Renal pelvis (tissue), 1 donor: ENCODE measurements at regions not wholly inside any gene's neighbourhood (a gene's known extent, or its start where the extent isn't known, plus 50 kb on each side); places are given as distances from the start of the nearest gene placed in this dataset.
"Not testable (repeated sequence)": the region's sequence is repeated elsewhere in the genome, so short reads cannot be mapped to it uniquely, and the experiment has no call there.

Experiments used
- DNase-seq: peaks from one replicate; pipeline ENCODE4 v3.0.0-alpha.2; 2013

DNA sequence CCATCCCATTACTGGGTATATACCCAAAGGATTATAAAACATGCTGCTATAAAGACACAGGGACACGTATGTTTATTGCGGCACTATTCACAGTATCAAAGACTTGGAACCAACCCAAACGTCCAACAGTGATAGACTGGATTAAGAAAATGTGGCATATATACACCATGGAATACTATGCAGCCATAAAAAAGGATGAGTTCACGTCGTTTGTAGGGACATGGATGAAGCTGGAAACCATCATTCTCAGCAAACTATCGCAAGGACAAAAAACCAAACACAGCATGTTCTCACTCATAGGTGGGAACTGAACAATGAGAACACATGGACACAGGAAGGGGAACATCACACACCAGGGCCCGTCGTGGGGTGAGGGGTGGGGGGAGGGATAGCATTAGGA, 106.1 kb downstream of the CHD1L start:
- DNase-seq: not testable (repeated sequence)

DNA sequence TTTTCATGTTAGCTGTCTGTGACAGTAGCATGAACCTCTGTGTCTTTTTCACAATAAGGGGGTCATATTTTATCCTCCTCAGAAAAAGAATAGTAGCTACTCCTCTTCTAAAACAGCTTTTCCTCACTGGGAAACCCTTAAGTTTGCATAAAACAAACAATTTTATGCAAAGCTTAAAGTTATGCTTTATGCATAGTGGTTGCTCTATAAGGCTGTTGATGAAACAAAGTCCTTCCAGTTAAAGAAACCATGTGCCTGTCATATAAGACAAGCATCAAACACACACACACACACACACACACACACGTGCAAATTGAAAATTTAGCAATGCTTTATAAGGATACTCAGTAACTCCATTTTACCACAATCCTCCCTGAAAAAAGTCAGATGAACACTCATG, 107.0 kb downstream of the CHD1L start:
- DNase-seq: no peak

DNA sequence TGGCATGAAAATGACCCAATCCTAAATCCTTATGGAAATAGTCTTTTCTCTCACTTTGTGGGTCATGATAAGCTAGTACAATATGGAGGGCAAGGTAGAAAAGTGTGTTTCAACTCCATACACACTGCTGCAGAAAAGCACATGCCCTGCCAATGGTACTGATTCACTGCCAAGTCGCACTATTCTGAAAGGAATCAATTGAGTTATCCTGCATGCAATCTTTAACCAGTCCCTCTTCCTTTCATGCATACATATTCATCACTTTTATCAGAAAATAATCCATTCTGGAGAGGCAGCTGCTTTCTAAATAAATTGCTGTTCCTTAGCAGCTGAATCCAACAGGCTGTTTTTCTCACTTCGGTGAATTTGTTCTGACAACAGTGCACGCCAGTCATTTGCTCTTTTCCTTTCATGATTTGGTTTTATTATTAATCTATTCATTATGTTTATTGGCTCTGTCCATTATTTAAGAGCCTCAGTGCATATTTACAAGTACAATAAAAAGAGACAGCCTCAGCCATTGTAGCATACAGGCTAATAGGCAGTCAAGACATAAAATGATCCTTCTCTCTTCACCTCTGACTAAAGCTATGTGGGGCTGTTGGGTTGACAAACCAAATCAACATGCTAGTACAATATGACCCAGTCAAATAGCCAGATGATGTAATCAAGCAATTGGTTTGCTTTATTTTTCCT, 108.8 kb downstream of the CHD1L start:
- peak; percentile 19 for DNase-seq

DNA sequence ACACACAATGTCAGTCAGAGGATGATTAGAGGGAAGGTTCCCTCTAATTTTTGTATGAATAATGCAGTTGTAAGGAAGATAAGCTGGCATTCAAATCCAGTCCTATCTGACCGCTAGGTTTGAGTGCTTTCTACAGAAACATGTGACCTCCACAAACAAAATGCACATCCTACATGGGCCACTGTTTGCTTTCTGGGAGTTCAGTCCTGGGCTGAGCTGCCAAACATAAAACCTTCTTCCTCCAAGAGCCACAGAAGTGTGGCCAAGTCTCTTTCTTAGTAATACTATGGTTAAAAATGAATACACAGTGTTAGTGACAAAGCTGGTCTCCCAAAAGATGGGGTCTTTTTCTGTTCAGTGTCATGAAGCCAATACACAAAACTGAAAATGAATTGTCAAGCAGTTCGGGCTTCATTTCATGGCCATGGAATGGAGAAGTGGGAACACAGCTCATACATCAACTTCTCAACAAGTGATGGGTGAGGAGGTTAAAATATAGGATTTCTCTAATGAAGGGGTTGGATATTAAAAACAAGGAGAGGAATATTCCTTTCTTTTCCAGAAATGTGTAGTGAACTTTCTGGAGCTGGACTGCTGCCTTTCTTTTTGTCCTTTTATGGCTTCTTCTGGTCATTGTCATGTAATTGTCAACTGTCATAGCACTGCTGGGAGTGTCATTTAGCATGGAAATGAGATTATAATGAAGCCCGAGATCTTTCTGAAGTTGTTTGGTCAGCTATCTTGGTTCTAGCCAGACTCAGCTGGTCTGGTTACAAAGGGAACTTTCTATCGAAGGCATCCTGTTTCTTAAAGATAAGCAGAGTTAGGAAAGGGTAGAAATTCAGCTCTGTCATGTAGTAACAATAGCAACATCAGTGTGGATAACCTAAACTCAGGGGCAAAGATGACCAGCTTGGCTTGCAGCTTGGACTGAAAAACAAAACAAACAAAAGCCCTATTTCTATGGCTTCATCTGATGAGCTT, 135.1 kb downstream of the CHD1L start:
- no peak for DNase-seq

DNA sequence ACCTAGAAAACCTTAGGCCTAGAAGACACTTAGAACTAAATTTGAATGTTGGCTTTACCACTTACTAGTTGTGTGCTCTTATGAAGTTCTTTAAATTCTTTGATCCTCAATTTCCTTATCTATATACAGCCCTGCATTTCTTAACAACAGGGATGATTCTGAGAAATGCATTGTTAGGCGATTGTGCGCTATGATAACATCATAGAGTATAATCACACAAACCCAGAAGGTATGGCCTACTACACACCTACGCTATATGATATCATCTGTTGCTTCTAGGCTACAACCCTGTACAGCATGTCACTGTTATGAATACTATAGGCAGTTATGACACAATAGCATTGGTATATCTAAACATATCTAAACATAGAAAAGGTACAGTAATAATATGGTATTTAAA, 137.4 kb downstream of the CHD1L start:
- no peak for DNase-seq

DNA sequence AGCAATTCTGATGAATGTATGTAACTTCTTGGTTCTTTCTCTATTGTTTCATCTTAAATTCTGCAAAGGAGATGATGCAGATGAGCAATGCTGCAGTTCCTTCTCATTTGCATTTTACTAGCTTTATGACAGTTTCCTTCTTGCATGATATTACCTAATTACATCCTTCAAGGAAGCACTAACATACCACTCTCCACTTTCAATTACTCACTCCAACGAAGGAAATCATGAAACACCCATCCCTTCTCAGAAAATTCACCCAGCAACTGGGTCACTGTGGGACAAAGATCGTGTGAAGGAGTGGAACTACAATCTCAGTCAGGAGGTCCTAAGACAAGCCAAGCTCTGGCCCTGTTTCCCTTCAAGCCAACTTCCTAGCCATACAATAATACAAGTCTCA, 142.3 kb downstream of the CHD1L start:
- DNase-seq: no peak

DNA sequence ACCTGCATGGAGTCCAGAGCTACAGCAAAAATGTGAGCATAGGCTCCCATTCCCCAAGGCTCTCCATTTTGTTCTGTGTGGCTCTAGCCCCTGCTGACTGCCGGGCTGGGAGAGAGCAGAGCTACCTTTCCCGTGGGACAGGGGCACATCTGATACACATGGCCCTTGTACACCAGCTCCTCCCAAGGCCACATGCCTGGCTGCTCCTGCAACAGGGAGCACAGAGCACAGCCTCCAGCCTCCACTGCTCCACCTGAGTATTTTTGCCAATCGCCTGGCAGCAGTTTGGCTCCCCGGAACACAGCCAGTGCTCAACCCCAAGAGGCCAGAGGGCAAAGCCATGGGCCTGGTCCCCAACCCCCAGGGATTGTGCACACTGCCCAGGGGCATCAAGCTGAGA, 146.5 kb downstream of the CHD1L start:
- DNase-seq: no peak

DNA sequence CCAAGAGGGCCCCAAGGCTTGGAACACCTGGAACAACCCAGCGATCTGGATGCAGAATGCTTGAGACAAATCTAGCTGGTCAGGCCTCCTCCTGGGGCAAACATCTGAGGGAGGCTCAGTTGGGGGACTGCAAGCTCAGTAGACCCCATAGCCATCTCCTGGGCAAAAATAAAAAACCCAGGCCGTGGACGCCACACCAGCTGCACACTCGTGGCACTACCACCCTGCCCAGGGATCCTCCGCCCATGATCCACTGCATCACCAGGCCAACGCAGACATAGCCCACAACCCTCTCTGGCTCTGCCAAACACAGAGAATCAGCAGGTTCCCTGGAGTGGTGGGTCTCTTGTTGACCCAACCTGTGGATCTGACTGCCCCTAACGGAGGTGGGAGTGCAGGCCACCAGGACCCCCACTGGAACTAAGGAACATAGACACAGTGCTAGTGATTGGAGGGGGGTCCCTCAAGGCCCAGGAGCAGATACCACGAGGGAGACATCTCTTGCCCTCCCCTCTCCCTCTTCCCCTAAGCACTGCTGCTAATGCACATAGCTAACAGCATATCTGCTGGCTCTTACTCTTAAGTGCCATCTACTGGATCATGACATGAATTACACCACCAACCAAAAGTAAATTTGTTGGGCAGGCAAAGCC, 147.2 kb downstream of the CHD1L start:
- peak; percentile 27 for DNase-seq

DNA sequence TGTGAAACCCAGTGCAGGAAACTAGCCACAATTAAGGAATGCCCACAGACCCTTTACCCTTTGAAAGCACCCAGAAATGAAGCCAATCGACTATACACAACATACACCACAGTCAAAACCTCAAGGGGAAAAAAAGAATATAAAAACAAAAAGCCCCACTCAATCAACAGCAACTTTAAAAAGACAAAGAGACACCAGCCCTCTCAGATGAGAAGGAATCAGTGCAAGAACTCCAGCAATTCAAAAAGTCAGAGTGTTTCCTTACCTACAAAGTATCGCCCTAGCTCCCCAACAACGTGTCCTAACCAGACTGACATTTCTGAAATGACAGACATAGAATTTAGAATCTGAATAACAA, 147.7 kb downstream of the CHD1L start:
- DNase-seq: no peak

DNA sequence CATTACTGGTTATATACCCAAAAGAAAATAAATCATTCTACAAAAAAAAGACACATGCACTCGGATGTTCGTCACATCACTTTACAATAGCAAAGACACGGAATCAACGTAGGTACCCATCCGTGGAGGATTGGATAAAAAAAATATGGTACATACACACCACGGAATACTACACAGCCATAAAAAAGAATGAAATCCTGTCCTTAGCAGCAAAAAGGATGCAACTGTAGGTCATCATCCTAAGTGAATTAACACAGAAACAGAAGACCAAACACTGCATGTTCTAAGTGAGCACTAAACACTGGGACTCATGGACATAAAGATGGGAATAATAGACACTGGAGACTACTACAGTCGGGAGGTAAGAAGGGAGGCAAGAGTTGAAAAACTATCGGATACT, 148.6 kb downstream of the CHD1L start:
- no peak for DNase-seq

DNA sequence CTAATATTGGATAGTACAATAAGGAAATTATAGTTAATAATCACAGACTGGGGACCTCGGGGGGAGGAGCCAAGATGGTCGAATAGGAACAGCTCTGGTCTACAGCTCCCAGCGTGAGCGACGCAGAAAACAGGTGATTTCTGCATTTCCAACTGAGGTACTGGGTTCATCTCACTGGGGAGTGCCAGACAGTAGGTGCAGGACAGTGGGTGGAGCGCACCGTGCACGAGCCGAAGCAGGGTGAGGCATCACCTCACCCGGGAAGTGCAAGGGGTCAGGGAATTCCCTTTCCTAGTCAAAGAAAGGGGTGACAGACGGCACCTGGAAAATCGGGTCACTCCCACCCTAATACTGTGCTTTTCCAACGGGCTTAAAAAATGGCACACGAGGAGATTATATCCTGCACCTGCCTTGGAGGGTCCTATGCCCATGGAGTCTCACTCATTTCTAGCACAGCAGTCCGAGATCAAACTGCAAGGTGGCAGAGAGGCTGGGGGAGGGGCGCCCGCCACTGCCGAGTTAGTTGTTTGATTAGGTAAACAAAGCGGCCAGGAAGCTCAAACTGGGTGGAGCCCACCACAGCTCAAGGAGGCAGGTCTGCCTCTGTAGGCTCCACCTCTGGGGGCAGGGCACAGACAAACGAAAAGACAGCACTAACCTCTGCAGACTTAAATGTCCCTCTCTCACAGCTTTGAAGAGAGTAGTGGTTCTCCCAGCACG, 138.8 kb upstream of the BCL9 start:
- DNase-seq: not testable (repeated sequence)

DNA sequence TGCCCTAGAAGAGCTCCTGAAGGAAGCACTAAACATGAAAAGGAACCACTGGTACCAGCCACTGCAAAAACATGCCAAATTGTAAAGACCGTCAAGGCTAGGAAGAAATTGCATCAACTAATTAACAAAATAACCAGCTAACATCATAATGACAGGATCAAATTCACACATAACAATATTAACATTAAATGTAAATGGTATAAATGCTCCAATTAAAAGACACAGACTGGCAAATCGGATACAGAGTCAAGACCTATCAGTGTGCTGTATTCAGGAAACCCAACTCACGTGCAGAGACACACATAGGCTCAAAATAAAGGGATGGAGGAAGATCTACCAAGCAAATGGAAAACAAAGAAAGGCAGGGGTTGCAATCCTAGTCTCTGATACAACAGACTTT, 137.0 kb upstream of the BCL9 start:
- DNase-seq: not testable (repeated sequence)

DNA sequence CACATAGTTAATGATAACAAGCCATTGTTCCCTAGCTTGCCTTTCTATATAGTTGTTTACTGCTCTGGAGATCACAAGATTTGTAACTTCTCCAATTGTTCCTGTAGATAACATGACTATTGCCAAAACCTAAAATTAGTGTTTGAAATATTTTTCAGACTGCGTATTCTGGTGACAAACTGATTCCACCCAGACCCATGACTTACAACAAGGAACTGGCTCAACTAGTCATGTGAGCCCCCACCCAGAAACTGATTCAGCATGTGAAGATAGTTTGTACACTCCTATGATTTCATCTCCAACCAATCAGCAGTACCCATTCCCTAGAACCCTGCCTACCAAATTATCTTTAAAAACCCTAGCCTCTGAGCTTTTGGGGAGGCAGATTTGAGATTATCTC, 131.4 kb upstream of the BCL9 start:
- DNase-seq: no peak

DNA sequence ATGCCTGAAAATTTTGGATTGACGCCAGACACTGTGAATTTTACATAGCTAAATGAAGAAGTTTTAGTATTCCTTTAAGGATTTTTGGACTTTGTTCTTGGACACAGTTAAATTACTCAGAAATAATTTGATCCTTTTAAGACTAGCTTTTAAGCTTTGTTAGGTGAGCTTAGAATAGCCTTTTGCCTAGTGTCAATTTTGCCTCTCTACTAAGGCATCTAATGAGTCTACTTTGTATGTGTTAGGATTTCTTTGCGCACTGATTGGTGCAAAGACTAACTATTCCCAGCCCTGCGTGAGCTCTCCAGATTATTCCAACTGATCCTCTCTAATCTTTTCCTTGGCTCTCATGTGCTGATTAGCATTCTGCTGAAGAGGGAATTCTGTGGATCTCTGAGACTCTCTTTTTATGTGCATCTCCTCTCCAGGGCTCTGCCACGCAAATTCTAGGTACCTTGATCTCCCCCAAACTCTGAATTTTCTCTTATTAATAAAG, 128.1 kb upstream of the BCL9 start:
- DNase-seq: no peak

DNA sequence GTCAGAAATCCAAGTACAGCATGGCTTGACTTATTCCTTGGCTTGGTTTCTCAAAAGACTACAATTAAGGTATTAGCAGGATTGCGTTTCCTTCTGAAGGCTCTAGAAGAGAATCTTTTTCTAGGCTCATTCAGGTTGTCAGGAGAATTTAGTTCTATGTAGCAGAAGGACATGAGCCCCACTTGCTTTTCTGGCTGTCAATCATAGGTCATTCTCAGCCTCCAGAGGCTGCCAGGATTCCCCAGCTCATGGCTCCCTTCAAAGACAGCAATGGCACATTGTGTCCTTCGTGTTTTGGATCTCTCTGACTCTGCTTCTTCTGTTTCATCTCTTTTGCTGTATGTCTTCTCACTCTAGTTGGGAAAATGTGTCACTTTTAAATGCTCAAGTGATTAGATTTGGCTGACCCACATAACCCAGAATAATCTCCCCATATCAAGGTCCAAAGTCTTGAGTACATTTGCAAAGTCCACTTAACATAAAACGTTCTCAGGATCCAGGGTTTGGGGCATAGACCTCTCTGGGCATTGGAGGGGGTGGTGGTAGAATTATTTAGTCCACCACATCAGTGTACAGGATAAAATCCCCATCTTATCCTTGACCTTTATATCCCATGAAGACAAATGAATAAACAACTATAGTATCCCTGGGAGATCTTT, 126.7 kb upstream of the BCL9 start:
- no peak for DNase-seq

DNA sequence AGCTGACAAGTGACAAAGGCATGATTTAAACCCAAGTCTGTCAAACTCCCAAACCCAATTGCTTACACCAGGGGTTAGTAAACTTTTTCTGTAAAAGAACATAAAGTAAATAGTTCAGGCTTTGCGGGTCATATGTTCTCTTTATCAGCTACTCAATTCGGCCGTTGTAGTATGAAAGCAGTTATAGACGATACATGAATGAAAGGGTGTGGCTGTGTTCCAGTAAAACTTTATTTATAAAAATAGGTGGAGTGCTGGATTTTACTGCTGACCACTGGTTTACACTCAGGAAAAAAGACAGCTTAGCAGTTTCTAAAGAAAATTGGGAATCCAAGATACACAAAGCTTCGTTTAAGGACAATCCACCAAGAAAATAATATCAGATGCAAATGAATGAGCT, 124.3 kb upstream of the BCL9 start:
- DNase-seq: no peak

DNA sequence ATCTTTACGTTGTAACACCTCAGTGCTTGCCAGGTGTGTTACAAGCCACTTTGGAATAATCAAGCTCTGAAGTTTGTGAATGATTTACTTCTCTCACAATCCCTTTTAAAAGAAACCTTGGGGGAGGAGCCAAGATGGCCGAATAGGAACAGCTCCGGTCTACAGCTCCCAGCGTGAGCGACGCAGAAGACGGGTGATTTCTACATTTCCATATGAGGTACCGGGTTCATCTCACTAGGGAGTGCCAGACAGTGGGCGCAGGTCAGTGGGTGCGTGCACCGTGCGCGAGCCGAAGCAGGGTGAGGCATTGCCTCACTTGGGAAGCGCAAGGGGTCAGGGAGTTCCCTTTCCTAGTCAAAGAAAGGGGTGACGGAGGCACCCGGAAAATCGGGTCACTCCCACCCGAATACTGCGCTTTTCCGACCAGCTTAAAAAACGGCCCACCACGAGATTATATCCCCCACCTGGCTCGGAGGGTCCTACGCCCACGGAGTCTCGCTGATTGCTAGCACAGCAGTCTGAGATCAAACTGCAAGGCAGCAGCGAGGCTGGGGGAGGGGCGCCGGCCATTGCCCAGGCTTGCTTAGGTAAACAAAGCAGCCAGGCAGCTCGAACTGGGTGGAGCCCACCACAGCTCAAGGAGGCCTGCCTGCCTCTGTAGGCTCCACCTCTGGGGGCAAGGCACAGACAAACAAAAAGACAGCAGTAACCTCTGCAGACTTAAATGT, 118.0 kb upstream of the BCL9 start:
- not testable (repeated sequence) for DNase-seq

DNA sequence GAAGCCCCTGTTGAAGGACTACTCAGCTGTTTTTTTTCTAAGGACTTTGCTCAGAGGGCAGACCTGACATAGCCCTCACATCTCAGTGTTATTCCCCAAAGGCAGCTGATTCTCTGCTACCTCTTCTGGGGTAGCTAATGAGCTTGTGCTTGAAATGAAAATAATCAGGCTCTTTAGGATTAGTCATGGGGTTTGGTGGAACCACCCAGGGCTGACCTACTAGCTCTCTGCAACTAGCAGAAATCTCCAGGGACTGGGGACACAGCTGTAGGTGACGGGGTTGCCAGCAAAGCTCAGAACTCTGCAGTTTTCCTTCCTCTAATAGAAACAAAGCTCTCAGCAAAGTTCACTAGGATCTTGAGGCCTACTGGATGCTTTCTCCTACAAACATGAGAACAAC, 106.4 kb upstream of the BCL9 start:
- DNase-seq: no peak

DNA sequence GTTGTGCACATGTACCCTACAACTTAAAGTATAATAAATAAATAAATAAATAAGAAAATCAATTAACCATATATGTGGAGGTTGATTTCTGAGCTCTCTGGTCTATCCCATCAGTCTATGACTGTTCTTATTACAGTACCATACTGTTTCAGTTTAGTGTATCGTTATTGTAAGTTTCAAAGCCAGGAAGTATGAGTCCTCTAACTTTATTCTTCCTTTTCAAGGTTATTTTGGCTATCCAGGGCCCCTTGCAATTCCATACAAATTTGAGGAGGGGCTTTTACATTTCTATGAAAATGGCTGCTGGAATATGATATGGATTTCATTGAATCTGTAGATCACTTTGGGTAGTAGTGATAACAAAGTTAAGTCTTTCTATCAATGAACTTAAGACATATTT, 96.9 kb upstream of the BCL9 start:
- DNase-seq: no peak

DNA sequence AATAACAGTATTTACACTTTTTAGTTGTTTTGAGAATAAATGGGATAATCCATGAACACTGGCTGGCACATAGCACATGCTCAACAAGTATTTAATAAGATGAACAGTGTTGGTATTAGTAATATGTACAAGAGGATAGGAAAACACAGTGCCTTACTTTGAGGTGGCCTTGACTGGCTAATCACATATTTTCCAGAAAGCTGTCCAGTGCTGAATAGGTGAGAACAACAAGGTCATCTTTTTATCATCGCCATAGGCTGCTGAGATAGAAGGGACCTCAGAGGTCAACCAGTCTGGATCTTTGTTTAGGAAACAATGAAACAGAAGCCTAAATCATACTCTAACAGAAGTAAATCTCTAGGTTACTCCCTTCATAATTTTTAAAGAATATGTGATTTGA, 89.7 kb upstream of the BCL9 start:
- DNase-seq: no peak

DNA sequence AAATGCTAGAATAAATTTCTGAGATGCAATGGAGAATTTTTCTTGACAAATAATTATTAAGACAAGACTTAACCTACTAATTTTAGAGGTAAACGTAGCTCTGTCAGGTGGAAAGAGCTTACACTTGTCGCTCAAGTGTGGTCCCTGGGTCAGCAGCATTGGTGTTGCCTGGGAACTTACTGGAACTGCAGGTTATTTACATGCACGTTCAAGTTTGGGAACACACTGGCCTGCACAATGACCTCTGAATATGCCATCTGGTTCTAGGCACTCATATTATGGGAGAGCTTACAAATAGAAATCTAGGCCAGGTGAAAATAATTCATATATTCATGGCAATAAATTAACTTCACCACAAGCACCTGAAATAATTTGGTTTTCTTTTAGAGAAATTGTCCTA, 88.5 kb upstream of the BCL9 start:
- no peak for DNase-seq
